HFFc6 (cell line): ENCODE measurements at regions not wholly inside any gene's neighbourhood (a gene's known extent, or its start where the extent isn't known, plus 50 kb on each side); places are given as distances from the start of the nearest gene placed in this dataset.

Experiments
- DNase-seq: peaks from one replicate; pipeline ENCODE4 v3.0.0-alpha.2; 2018
- H3K27ac Mint-ChIP-seq: 2 replicates; pipeline ENCODE4 v1.8.0; 2020; ENCODE audit warnings: mild to moderate bottlenecking, mixed read lengths
- H3K27me3 Mint-ChIP-seq: 2 replicates; pipeline ENCODE4 v1.8.0; 2021; ENCODE audit warnings: mild to moderate bottlenecking, moderate library complexity, mixed read lengths; ENCODE audit not compliant: insufficient read depth
- H3K36me3 Mint-ChIP-seq: 2 replicates; pipeline ENCODE4 v1.8.0; 2021; ENCODE audit warnings: low read depth, mixed read lengths
- H3K4me1 Mint-ChIP-seq: 2 replicates; pipeline ENCODE4 v1.8.0; 2020; ENCODE audit warnings: low read depth, mixed read lengths
- H3K4me3 Mint-ChIP-seq: 2 replicates; pipeline ENCODE4 v1.8.0; 2020; ENCODE audit warnings: mild to moderate bottlenecking, moderate library complexity, mixed read lengths
- H3K9me3 Mint-ChIP-seq: 2 replicates; pipeline ENCODE4 v1.8.0; 2020; ENCODE audit warnings: mild to moderate bottlenecking, mixed read lengths
- TF ChIP-seq, protein P1 (sequence below): fragments of 200-600 bp; sonication (generic); IDR thresholded peaks from 2 replicates; pipeline ENCODE4 v1.5.0; 2021; ENCODE audit warnings: antibody characterized with exemption, mild to moderate bottlenecking

DNA sequence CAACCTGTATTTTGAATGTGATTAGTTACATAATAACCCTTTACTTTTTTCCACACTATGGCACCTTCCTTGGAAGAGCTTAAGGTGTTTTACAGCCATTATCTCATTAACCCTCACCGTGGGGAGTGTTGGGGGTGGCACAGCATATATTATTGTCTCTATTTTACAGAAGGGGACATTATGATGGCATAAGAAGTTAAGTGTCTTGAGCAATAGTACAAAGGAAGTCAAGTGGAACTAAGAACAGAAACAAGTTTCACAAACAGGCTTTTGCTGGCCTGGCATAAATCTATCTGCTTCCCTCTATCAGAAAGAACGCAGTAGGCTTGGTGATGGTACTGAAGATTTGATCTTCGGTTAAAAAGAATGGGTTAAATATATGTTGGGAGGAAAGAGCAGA, 169.7 kb upstream of the OTX2 start:
- TF ChIP-seq, protein P1, sequence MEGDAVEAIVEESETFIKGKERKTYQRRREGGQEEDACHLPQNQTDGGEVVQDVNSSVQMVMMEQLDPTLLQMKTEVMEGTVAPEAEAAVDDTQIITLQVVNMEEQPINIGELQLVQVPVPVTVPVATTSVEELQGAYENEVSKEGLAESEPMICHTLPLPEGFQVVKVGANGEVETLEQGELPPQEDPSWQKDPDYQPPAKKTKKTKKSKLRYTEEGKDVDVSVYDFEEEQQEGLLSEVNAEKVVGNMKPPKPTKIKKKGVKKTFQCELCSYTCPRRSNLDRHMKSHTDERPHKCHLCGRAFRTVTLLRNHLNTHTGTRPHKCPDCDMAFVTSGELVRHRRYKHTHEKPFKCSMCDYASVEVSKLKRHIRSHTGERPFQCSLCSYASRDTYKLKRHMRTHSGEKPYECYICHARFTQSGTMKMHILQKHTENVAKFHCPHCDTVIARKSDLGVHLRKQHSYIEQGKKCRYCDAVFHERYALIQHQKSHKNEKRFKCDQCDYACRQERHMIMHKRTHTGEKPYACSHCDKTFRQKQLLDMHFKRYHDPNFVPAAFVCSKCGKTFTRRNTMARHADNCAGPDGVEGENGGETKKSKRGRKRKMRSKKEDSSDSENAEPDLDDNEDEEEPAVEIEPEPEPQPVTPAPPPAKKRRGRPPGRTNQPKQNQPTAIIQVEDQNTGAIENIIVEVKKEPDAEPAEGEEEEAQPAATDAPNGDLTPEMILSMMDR: no peak
- no peaks in the 10 kb centered on the region for H3K4me1 Mint-ChIP-seq
- H3K9me3 Mint-ChIP-seq: peaks cover 47% of the 10 kb centered on the region
- H3K27ac Mint-ChIP-seq: no peak overlapping the region
- no peaks in the 10 kb centered on the region; the same call in 1 of the 2 replicates for H3K27me3 Mint-ChIP-seq
- H3K4me3 Mint-ChIP-seq: no peak overlapping the region
- H3K36me3 Mint-ChIP-seq: no peaks in the 10 kb centered on the region
- DNase-seq: no peak

DNA sequence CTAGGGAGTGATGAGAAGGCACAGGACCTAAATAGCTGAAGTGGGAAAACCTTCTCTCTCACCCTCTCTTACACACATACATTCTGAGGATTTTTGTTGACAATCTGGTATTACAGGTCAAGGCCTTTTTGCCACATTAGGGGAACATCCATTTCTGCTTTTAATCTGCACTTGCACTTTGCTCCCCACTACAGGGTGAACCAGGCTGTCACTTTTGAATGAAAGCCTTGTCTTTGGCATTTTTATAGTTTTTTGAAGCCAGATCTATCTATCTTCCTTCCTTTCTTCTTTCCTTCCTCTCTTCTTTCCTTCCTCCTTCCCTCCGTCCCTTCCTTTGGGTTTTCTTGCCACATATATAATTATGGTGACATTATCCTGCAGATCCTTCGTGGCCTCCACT, 165.9 kb upstream of the OTX2 start:
- H3K36me3 Mint-ChIP-seq: no peaks in the 10 kb centered on the region
- no peak overlapping the region for H3K4me3 Mint-ChIP-seq
- H3K9me3 Mint-ChIP-seq: peaks cover 37% of the 10 kb centered on the region
- no peaks in the 10 kb centered on the region; the same call in 1 of the 2 replicates for H3K27me3 Mint-ChIP-seq
- TF ChIP-seq, protein P1: no peak
- no peaks in the 10 kb centered on the region for H3K4me1 Mint-ChIP-seq
- no peak overlapping the region for H3K27ac Mint-ChIP-seq
- no peak for DNase-seq

DNA sequence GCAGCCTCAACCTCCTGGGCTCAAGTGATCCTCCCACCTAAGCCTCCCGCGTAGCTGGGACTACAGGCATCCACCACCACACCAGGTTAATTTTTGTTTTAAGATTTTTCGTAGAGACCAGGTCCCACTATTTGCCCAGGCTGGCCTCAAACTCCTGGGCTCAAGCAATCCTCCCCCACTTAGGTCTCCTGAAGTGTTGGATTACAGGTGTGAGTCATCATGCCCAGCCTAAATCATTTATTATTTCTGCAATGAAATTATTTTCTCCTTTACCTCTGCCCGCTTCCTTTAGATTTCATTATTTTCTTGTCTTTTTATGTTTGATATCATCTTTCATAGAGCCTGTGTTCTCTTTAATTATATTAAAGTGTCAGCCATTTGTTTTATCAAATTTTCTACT, 165.2 kb upstream of the OTX2 start:
- DNase-seq: no peak
- no peaks in the 10 kb centered on the region for H3K4me1 Mint-ChIP-seq
- no peaks in the 10 kb centered on the region; the same call in 1 of the 2 replicates for H3K27me3 Mint-ChIP-seq
- TF ChIP-seq, protein P1: no peak
- no peak overlapping the region for H3K4me3 Mint-ChIP-seq
- H3K27ac Mint-ChIP-seq: no peak overlapping the region
- no peaks in the 10 kb centered on the region for H3K36me3 Mint-ChIP-seq
- peaks cover 34% of the 10 kb centered on the region for H3K9me3 Mint-ChIP-seq

DNA sequence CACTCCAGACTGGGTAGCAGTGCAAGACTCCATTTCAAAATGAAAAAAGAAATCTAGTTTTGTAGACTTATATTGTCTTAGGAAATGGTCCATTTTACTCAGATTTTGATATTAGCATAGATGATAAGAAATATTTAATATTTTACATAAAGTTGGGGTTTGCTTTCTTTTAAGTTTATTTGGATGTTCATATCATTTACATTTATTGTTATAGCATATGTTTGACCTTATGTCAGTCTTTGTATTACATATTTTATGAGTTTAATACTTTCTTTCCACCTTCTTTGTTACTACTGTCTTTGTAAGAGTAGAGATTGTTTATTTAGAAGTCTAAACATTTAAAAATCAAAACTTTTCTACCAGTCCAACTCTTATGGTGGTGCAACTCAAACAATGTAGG, 162.7 kb upstream of the OTX2 start:
- TF ChIP-seq, protein P1: no peak
- no peak for DNase-seq
- Mint-ChIP-seq H3K36me3 (peaks cover 4% of the 10 kb centered on the region; the same call in 1 of the 2 replicates), H3K4me3 (no peak overlapping the region), H3K27ac (no peak overlapping the region), H3K4me1 (no peaks in the 10 kb centered on the region), H3K9me3 (peaks cover 34% of the 10 kb centered on the region), H3K27me3 (no peaks in the 10 kb centered on the region; the same call in 1 of the 2 replicates)

DNA sequence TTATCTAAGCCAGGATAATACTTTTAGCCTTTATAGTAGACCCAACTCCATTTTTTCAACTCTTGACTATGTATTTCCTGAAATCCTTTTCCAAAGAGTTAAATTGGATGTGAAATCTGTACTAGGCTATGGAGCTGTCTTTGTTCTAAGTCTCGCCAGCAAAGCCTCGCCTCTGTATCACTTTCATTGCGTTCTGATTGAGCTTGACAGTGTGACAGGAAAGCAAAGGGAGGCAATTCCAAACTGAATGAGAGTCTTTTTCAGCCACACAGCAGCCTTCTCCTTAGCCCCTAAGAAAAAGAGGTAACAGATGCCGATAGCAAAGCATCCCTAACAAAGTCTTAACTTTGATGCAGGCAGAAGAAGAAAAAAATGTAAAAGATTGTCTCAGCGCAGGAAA, 154.6 kb upstream of the OTX2 start:
- Mint-ChIP-seq H3K27me3 (no peaks in the 10 kb centered on the region; the same call in 1 of the 2 replicates), H3K36me3 (peaks cover 4% of the 10 kb centered on the region; the same call in 1 of the 2 replicates), H3K27ac (no peak overlapping the region), H3K4me3 (no peak overlapping the region), H3K4me1 (no peaks in the 10 kb centered on the region), H3K9me3 (peaks cover 13% of the 10 kb centered on the region)
- DNase-seq: no peak
- TF ChIP-seq, protein P1: no peak

DNA sequence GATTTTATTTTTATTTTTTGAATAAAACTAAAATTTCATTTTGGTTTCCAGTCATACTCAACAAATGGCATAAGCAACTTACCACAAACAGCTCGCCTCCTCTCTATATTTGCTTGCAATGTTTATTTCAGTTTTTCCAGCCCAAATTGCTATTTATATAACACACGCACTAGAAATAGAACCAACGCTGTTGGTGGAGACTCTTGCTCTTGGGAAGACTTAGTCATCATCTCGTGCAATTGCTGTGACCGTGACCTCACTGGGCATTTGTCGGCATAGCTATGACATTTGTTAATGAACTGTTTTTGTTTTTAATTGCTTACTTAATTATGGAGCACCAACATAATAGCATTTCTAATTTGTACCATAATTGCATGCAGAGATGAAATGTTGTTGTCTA, 153.1 kb upstream of the OTX2 start:
- no peaks in the 10 kb centered on the region; the same call in 1 of the 2 replicates for H3K27me3 Mint-ChIP-seq
- DNase-seq: no peak
- H3K36me3 Mint-ChIP-seq: no peaks in the 10 kb centered on the region
- peaks cover 7% of the 10 kb centered on the region for H3K9me3 Mint-ChIP-seq
- no peaks in the 10 kb centered on the region for H3K4me1 Mint-ChIP-seq
- TF ChIP-seq, protein P1: no peak
- no peak overlapping the region for H3K4me3 Mint-ChIP-seq
- no peak overlapping the region for H3K27ac Mint-ChIP-seq
